Nephron progenitor cell (in vitro differentiated cells): ENCODE measurements at regions not wholly inside any gene's neighbourhood (a gene's known extent, or its start where the extent isn't known, plus 50 kb on each side); places are given as distances from the start of the nearest gene placed in this dataset.

Experiments used
- DNase-seq: peaks from one replicate; pipeline ENCODE4 v3.0.0; 2021
- H3K27ac Mint-ChIP-seq: 2 replicates; pipeline ENCODE4 v1.8.0; 2021; ENCODE audit warnings: mild to moderate bottlenecking, moderate library complexity, mixed read lengths
- H3K27me3 Mint-ChIP-seq: 2 replicates; pipeline ENCODE4 v1.8.0; 2021; ENCODE audit warnings: mild to moderate bottlenecking, low read depth, mixed read lengths; ENCODE audit not compliant: poor library complexity
- H3K36me3 Mint-ChIP-seq: 2 replicates; pipeline ENCODE4 v1.8.0; 2021; ENCODE audit warnings: low read depth, mixed read lengths
- H3K4me1 Mint-ChIP-seq: 2 replicates; pipeline ENCODE4 v1.8.0; 2021; ENCODE audit warnings: mixed read lengths
- H3K4me3 Mint-ChIP-seq: 2 replicates; pipeline ENCODE4 v1.8.0; 2021; ENCODE audit warnings: mild to moderate bottlenecking, moderate library complexity, mixed read lengths
- H3K9me3 Mint-ChIP-seq: 2 replicates; pipeline ENCODE4 v1.8.0; 2021; ENCODE audit warnings: mild to moderate bottlenecking, moderate library complexity, mixed read lengths
- TF ChIP-seq, protein P1 (sequence below): fragments of 200-600 bp; sonication (generic); IDR thresholded peaks from 2 replicates; pipeline ENCODE4 v1.5.0; 2021; ENCODE audit warnings: antibody characterized with exemption

DNA sequence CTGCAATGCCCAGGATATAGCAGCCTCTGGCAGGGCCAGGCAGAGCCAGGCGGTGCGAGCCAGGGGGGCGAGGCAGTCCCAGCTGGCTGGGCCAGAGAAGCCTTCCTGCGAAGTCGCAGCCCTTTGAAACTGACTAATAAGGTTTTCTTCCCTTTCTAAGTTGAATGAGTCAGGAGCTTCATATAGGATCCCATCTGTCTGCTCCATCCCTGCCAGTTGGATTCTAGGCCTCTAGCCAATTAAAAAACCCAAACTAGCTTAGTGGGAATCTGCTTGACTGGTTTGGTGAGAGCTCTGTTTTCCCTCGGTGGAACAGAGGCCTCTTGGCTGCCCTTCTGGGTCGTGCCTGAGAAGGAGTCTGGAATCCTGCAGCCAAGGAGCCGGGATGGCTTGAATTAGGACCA, 70.1 kb upstream of the RAPGEF1 start:
- no peak for DNase-seq
- Mint-ChIP-seq H3K36me3 (no peaks in the 10 kb centered on the region), H3K4me1 (peaks cover 84% of the 10 kb centered on the region), H3K27ac (no peak overlapping the region), H3K27me3 (peaks cover 11% of the 10 kb centered on the region), H3K4me3 (no peak overlapping the region), H3K9me3 (no peaks in the 10 kb centered on the region)
- TF ChIP-seq, protein P1, sequence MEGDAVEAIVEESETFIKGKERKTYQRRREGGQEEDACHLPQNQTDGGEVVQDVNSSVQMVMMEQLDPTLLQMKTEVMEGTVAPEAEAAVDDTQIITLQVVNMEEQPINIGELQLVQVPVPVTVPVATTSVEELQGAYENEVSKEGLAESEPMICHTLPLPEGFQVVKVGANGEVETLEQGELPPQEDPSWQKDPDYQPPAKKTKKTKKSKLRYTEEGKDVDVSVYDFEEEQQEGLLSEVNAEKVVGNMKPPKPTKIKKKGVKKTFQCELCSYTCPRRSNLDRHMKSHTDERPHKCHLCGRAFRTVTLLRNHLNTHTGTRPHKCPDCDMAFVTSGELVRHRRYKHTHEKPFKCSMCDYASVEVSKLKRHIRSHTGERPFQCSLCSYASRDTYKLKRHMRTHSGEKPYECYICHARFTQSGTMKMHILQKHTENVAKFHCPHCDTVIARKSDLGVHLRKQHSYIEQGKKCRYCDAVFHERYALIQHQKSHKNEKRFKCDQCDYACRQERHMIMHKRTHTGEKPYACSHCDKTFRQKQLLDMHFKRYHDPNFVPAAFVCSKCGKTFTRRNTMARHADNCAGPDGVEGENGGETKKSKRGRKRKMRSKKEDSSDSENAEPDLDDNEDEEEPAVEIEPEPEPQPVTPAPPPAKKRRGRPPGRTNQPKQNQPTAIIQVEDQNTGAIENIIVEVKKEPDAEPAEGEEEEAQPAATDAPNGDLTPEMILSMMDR: no peak

DNA sequence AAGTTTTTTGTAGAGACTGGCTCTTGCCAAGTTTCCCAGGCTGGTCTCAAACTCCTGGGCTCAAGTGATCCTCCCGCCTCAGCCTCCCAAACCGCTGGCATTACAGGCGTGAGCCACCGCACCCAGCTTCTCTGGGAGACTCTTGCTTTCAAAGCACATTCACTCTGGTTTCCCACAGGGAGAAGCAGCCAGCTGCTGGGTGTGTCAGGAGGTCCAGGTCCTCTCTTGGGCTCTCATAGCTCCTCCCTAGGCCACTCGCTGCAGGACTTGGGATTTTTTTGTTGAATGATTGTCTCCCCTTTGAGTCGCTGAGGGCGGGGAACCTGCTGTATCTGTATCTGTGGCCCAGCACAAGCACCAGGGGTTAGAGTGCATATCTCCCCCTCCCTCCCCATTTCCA, 68.4 kb upstream of the RAPGEF1 start:
- no peaks in the 10 kb centered on the region for H3K9me3 Mint-ChIP-seq
- peaks cover 75% of the 10 kb centered on the region for H3K4me1 Mint-ChIP-seq
- no peaks in the 10 kb centered on the region for H3K36me3 Mint-ChIP-seq
- TF ChIP-seq, protein P1: no peak
- no peak overlapping the region for H3K27ac Mint-ChIP-seq
- no peak overlapping the region for H3K4me3 Mint-ChIP-seq
- H3K27me3 Mint-ChIP-seq: peaks cover 19% of the 10 kb centered on the region
- no peak for DNase-seq

DNA sequence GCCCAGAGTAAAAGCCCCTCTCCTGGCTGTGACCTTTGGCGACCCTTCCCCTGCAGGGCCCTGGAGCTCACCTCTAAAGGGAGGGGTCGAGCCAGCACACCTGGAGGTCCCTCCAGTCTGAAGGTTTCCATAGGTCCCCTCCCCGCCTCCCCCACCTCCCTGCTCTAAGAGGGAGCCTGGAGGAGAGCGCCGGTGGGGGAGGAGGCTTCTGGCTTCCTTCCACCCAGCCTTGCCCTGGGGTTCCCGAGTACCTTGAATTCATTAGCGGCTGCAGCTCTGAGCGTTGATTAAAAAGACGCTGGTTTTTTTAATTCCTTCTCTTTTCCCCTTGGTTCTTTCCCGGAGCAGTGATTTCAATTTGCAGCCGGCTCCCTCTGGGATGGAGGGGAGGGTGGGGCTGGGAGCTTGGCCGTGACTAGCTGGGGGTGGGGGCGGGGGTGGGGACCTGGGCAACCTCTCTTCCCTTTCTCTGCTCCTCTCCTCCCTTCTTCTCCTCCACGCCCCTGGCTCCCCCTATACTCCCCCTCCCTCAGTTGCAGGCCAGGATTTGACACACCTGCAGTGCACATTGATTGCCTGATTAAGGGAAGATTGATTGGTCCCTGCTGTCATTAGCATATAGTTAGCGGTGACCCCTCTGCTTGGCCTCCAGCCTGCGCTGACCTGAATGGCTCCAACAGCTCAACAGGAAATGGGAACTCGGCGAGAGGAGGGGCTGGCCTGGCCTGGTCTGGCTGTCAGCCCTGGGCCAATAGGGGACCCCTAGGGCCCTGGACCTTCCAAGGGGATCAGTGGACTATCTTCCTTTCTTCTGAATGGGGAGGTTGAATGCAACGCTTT, 67.5 kb upstream of the RAPGEF1 start:
- Mint-ChIP-seq H3K36me3 (no peaks in the 10 kb centered on the region), H3K27me3 (peaks cover 25% of the 10 kb centered on the region), H3K4me3 (peak overlapping the region; percentile 64), H3K4me1 (peaks cover 67% of the 10 kb centered on the region), H3K27ac (no peak overlapping the region), H3K9me3 (no peaks in the 10 kb centered on the region)
- DNase-seq: peak; percentile 70
- TF ChIP-seq, protein P1: no peak

DNA sequence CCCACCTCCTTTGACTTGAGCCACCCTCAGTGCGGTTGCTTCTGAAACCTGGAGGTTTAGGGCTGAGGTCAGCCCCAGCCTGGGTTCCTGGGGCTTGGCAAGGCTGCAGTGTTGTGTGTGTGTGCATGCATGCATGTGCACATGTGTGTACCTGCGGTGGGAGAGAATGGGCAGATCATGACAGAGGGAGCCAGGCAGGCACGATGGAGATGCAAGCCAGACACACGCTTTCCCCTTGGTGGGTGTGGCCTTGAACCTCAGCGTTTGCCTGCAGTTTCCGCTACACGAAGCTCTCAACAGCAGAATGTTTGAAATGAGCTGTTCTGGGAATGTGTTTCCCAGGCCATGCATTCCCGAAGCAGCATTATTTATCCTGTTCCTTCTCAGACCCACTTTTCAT, 65.9 kb upstream of the RAPGEF1 start:
- Mint-ChIP-seq H3K27me3 (peaks cover 27% of the 10 kb centered on the region), H3K9me3 (no peaks in the 10 kb centered on the region), H3K36me3 (no peaks in the 10 kb centered on the region), H3K4me1 (peaks cover 53% of the 10 kb centered on the region), H3K27ac (no peak overlapping the region), H3K4me3 (no peak overlapping the region)
- TF ChIP-seq, protein P1: no peak
- DNase-seq: no peak

DNA sequence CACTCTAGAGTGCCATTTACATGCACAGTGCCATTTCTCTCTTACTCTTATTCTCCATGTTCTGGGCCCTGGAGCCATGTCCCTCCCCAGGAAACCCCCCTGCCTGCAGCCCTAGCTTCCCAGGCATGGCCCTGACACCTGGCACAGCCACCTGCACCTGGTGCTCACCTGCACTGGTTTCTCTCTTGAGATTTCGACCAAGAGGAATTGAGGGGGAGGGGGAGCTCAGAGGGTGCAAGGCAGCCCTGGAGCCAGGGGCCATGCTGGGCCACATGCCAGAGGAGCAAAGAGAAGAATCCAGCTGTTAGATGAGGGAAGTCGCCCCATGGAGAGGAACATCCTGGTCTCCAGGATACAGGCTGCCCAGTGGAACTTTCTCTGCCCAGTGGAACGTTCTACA, 65.0 kb upstream of the RAPGEF1 start:
- Mint-ChIP-seq H3K27ac (no peak overlapping the region), H3K4me3 (no peak overlapping the region), H3K27me3 (peaks cover 29% of the 10 kb centered on the region), H3K36me3 (no peaks in the 10 kb centered on the region), H3K4me1 (peaks cover 44% of the 10 kb centered on the region), H3K9me3 (no peaks in the 10 kb centered on the region)
- TF ChIP-seq, protein P1: no peak
- DNase-seq: no peak
